ENCODE measurements at regions not wholly inside any gene's neighbourhood (a gene's known extent, or its start where the extent isn't known, plus 50 kb on each side); places are given as distances from the start of the nearest gene placed in this dataset.
A peak's percentile ranks its signal among the peaks of the same experiment; 100 is the strongest.
"Not testable (repeated sequence)": the region's sequence is repeated elsewhere in the genome, so short reads cannot be mapped to it uniquely, and the experiment has no call there.

DNA sequence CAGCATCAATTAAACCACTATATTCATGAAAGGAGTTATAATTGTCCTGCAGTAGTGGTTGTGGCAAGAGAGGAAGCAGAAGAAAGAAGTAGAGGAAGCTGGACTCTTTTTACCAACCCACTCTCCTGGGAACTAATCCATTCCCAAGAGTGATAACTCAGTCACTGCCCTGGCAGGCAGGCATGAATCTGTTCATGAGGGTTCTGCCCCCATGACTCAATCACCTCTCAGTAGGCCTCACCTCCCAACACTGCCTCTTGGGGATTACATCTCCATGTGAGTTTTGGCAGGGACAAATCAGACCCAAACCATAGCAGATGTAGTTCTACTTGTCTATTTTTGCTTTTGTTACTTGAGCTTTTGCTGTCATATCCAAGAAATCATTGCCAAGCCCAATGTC lies 232.7 kb upstream of the MAP2 start:
- no peak for DNase-seq

DNA sequence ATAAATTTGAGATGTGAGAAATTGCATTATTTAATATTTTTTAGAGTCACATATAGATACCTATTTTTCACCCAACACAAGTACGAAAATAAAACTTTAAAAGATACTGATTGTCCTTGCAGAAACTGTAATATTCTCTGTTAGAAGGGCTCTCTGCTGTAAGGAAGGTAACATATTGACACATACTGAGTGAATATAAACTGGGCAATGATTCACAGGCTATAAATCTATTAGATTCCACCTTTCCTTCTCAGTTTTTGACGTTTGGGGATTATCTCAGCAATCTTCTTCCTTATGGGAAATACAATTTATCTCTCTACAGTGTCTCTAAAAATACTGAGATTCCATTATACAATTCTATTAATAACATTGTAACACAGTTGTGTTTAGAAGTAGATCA lies 229.1 kb upstream of the MAP2 start:
- DNase-seq: no peak

DNA sequence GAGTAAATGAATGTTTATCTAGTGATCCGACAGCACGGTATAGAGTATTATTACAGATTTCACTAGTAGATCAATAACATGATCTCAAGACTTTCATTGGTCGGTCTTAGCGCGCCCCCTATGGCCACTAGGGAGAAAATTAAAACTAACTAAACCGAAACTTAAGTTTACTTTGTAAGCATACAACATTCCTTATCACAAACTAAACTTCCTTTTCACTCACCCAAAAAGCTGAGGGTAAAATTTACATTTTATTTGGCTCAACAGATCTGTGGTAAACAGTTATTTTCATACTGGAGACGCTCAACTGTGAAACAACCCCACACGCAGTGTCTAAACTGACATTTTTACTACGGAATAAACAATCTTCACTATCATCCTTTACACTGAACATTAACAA lies 215.6 kb upstream of the MAP2 start:
- peak in 1 of 5 donors; percentile 13 for DNase-seq

DNA sequence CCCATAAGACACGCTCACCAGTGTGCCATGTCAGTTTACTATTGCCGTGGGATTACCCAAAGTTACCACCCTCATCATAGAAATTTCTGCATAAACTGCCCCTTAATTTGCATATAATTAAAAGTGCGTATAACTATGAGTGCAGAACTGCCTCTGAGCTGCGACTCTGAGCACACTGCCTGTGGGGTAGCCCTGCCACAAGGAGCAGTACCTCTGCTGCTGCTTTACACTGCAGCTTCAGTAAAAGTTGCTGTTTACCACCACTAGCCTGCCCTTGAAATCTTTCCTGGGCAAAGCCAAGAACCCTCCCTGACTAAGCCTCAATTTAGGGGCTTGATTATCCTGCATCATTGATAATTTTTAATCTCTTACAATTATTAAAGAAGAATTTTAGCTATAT lies 213.9 kb upstream of the MAP2 start:
- DNase-seq: no peak

DNA sequence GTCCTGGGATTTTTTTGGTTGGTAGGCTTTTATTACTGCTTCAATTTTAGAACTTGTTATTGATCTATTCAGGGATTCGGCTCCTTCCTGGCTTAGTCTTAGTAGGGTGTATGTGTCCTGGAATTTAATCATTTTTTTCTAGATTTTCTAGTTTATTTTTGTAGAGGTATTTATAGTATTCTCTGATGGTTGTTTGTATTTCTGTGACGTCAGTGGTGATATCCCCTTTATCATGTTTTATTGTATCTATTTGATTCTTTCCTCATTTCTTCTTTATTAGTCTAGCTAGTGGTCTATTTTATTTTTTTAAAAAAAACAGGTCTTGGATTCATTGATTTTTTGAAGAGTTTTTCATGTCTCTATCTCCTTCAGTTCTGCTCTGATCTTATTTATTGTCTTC lies 193.3 kb upstream of the MAP2 start:
- DNase-seq: no peak

DNA sequence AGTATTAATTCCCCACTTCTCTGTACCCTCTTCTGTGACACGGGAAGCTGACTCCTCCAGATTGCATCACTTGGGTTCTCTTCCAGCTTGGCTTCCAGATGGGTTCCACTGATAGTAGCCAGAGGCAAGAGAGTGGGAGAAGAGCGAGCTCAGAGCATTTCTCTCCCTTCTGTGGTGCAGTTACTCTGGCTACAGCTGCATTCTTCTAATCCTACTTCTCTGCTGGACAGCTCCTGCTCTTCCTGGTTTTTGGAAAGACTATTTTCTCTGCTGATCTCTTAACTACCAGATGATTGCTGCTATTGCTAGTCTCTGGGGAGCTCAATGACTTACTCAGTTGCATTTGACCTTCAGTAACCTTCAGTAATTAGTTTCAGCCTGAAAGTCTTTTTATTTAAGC lies 187.5 kb upstream of the MAP2 start:
- DNase-seq: no peak

DNA sequence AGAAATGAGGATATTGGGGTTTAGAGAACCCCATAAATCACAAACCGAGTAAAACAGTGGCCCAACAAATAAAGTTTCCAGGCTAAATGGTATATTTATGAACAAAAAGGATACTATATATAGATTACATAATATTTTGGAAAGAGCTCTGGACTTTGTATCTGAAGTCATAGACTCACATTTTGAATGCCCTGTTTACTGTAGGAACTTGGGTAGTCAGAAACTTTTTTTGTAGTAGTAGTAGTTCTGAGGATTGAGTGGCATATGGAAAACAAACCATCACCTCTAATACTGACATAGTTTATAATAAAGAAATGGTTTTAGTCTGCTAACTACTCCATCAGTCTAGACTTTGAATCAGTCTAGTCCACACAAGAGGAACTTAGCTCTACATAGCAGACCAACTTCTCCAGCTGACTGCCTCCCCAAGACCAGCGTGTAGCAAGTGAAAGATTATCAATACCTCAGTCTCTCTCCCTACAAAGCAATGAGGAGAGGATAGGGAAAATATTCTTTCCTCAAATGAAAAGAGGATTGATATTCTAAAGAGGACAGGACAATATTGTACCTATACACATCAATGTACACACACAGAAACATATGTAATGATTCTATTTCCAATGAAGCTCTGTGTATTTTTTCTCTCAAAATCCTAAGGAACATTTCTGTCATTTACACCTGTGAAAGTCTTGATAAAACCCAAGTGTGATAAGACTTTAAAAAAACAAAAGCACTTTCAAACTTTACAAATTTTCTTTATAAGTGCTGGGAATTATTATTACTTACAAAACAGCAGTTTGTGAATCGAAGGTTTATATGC lies 184.9 kb upstream of the MAP2 start:
- DNase-seq: no peak

DNA sequence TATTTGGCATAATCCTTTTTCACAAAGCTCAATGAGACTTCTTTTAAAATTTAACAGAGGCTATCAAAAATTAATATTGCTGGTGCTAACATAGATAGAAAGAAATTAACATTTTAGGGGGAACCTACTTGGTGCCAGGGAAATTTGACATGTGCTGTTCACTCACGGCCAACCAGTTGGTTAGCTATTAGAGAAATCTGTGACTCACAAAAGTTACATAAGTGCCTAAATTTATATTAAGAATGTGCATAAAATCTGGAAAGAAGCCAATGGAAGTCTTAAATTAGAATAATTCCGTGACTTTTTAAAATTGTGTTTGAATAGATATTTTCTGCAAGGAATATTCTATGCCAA lies 184.3 kb upstream of the MAP2 start:
- no peak for DNase-seq

DNA sequence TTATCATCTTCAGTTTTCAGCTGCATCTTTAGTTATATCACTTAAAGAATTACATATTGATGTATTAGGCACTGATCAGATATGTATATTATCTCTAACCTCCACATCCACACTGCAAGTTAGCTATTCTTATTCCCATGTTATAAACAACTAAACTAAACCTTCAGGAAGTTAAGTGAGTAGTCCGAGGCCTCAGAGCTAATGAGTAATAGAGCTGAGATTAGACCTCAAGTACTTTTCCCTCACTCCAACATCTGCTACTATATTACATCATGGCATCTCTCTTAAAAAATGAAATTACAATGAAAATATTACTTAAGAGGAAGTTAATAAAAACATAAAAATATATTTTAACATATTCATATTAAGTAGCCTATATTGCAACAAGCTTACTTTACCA lies 183.6 kb upstream of the MAP2 start:
- DNase-seq: no peak

DNA sequence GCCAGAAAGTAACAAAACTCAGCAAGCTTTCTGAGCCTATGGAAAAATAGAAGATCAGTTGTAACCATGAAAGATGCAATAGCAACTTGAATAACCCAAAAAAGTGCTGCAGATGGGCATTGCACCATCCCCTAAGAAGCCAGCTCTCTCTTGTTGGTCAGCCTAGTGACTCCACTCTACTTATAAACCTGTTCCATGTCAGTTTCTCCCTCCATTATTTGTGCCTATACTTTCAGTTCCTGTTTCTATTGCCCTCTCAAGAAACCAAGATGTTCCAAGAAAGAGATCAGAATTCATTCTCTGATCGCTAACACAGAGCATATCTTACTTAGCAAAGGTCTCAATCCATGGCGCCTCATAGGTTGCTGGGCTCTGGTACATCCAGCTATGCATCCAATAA lies 170.3 kb upstream of the MAP2 start:
- DNase-seq: no peak

DNA sequence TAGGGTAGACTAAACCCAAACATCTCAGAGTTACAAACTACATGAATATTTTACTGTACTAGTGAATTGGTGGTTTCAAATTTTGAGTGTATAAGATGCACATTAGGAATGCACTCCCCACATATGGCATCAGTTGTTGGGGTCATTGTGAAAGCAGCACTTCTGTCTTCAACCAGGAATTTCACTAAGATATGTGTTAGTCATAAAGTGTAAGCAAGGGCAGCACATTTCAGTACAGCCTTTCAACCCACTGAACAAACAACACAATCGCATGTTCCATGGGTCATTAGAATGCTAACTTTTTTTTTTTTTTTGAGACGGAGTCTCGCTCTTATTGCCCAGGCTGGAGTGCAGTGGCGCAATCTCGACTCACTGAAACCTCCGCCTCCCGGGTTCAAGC lies 164.1 kb upstream of the MAP2 start:
- DNase-seq: no peak

DNA sequence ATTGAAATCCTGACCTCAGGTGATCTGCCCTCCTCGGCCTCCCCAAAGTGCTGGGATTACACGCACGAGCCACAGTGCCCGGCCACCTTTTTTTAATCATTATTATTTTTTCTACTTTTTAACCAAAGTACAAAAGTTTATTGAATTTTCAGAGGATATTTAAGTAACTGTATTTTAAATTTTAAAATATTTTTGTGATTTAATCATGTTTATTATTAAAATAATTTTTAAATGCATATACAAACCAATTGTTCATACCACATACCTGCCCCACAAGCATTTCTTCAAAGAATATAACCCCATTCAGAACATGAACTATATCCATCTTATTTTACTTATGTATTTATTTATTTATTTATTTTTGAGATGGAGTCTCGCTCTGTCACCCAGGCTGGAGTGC lies 163.6 kb upstream of the MAP2 start:
- no peak for DNase-seq

DNA sequence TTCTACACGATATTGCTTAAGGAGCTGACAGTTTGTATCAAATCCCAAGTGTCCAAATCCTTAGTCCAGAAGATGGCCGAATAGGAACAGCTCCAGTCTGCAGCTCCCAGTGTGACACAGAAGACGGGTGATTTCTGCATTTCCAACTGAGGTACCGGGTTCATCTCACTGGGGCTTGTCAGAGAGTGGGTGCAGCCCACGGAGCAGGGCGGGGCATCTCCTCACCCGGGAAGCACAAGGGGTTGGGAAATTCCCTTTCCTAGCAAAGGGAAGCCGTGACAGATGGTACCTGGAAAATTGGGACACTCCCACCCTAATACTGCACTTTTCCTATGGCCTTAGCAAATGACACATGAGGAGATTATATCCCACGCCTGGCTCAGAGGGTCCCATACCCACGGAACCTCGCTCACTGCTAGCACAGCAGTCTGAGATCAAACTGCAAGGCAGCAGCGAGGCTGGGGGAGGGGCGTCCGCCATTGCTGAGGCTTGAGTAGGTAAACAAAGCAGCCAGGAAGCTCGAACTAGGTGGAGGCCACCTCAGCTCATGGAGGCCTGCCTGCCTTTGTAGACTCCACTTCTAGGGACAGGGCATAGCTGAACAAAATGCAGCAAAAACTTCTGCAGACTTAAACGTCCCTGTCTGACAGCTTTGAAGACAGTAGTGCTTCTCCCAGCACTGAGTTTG lies 162.3 kb upstream of the MAP2 start:
- not testable (repeated sequence) for DNase-seq

DNA sequence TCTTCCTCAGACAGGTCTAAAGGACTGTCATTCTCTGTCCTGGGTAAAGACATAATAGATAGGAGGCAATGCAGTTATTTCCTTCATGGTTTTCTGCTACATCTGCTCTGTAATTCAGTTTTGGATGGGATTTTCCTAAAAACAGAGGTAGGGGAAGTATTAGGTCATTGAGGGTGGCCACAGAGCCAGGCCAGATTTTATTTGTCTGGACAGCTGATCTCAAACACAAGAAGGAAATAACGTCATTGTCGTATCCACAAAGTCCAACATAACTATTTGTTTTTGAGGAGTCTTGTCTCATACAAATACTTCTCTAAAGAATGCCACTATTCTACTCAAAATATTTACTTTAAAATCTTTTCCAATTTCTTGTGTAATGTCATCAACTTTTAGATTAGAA lies 154.8 kb upstream of the MAP2 start:
- DNase-seq: no peak

DNA sequence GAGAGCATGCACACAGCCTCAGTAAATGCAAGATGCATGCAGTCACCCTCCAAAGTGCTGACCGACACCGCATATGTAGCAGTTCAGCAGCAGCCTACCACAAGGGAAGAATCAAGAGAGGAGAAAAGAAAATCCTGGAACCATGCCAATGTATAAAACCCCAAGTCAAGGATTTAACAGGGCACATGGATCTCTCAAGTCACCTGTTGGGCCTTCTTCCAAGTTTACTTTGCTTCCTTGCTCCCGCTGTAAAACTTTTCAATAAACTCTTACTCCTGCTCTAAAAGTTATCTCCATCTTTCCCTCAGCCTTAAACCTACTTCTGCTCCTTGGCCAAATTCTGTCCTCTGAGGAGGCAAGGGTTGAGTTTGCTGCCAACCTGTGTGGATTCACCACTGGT lies 147.8 kb upstream of the MAP2 start:
- no peak for DNase-seq

DNA sequence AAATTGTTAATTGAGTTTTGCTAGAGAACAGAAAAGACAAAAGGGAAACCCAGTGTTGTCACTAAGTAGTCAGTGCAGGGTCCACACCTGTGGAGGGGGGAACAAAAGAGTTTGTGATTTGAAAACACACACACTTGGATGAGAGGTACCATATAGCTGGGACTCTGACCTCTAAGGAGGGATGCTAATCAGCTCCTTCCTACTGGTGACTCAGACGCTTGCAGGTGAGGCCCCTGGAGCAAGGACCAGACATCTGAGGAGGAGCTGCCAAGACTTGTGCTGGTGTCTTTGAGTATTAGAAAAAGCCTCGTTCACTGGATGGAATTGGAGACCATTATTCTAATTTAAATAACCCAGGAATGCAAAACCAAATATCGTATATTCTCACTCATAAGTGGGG lies 146.4 kb upstream of the MAP2 start:
- no peak for DNase-seq

DNA sequence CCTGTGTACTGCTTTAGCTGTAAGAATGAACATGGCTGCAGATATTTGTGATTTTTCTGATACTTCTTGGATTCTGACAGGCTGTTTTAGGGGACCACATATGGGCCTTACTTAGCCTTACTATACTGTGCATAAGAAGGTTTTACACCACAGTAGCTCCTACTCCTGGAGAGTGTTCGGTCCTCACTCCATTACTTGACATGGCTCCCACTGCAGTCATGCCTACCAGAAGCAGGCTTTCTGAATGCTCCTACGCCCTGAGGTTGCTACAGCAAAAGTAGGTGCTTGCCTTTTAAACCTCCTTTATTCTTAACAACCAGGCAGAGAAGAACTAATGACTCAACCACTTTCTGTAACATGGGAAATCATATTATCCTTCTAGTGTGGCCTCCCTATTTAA lies 125.2 kb upstream of the MAP2 start:
- DNase-seq: no peak

DNA sequence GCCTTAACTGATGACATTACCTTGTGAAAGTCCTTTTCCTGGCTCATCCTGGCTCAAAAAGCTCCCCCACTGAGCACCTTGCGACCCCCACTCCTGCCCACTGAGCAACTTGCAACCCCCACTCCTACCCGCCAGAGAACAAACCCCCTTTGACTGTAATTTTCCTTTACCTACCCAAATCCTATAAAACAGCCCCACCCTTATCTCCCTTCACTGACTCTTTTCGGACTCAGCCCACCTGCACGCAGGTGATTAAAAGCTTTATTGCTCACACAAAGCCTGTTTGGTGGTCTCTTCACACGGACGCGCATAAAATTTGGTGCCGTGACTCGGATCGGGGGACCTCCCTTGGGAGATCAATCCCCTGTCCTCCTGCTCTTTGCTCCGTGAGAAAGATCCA lies 124.4 kb upstream of the MAP2 start:
- not testable (repeated sequence) for DNase-seq

DNA sequence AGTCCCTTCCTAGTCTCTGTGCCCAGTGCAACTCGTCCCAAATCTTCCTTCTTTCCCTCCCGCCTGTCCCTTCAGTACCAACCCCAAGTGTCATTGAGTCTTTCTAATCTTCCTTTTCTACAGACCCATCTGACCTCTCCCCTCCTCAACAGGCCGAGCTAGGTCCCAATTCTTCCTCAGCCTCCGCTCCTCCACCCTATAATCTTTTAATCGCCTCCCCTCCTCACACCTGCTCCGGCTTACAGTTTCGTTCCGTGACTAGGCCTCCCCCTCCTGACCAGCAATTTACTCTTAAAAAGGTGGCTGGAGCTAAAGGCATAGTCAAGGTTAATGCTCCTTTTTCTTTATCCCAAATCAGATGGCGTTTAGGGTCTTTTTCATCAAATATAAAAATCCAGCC lies 123.1 kb upstream of the MAP2 start:
- DNase-seq: not testable (repeated sequence)

DNA sequence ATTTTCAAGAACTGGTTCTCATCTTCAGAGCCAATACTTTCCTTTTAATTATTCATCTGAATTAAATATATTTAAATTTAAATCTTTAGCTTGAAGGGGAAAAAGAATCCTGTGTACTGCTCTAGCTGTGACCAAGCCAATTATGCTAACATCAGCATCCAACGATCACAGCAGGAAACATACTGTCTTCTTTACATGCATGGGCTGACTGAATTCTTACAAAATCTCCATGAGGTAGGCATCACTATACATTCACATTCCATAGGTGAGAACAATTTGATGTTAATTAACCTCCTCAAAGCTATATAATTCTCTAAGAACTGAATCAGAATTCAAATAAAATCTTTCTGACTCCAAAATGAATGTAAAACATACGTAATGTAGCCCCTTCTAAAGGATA lies 118.8 kb upstream of the MAP2 start:
- DNase-seq: no peak

DNA sequence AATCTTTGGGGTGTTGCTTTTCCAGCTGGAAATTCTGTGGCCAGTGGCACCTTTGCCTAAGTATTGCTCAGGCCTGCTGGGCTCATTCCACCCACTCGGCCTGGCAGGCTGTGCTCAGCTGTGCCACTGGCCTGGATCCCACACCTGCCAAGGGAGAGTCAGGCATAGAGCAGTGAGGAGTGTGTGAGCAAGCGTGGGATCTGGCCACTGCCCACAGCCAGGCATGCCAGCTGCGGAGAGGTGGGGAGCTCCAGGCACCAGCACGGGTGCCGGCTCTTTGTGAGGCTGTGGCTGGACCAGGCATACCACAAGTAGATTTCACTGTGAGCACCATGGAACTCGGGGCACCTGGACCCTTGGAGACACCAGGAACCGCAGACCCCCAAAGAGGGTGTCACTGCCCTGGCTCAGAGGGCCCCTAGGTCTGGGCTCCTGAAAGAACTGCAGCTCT lies 118.1 kb upstream of the MAP2 start:
- DNase-seq: no peak

DNA sequence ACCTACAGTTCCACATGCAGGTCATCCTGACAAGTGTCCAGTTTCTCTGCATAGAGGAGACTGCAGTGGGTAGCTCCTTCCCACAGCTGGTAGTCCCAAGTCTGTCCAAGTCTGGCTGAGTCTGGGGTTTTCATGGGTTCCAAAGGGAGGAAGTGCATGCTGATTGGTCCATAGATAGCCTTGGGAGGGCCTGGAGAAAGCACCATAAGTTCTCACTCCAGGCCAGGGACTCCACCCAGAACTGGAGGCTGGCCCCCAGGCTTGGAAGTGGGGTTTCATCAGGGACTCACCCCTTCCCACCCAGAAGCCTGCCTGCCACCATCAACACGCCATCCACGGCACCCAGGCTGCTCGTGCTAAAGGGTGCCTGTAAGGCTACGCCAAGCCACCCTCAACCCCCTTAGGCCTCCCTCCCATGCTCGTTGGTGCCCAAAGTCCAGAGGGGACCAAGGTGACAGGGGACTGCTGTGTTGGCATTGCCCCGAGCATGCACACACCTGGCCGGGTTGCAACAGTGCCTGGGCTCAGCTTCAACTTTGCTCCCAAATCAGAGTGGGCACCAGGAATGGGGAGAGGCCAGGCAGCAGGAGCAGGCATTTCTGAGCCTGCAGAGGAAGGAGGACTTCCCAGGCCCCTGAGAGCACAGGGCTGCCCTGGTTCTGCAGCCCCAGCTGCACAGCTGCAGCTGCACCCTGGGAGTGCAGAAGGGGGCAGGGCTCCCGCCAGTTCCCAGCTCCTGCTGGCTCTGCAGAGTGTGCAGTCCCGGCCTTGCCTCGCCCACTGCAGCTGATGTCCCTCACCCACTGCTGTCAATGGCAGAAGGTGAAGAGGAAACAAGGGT lies 116.5 kb upstream of the MAP2 start:
- DNase-seq: no peak

DNA sequence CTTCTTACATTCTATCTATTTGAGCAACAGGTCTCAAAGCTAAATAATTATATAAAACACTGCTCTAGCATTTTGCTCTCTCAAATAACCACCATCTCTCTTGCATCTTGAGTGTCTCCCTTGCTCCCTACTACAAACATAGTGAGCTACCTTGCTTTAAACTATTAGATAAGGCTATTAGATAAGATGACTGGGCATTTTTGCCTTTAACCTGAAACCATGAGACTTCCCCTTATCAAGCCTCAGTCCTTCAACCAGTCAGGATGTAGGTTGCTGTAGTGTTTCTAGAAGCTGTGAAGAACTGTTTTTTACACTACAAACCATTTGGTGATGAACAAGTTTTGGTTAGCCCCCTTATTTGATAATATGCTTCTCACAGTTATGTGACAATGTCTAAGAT lies 115.4 kb upstream of the MAP2 start:
- DNase-seq: no peak

DNA sequence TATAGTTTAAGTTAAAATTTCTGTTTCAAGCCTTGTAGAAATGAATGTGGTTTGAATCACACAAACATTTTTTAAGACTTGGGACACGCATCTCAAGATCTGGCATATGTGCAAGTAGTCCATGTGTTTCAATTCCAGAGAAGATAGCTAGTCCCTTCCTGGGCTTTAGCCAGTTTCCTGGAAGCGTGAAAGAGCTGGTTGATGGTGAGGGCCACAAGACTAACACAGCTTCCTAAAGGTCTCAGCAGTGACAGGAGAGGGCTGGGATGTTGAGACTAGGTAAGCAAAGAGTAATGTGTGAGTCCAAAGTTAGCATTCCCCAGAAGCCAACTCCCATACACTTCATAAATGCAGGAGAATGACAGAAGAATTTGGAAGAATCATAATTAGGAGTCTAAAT lies 111.9 kb upstream of the MAP2 start:
- no peak for DNase-seq

Measured in T-helper 1 cell (primary cell).